Aorta (tissue), 5 donors: ENCODE measurements at regions not wholly inside any gene's neighbourhood (a gene's known extent, or its start where the extent isn't known, plus 50 kb on each side); places are given as distances from the start of the nearest gene placed in this dataset.
"Not testable (repeated sequence)": the region's sequence is repeated elsewhere in the genome, so short reads cannot be mapped to it uniquely, and the experiment has no call there.

Experiments used
- ATAC-seq: fragments of 200-7000 bp; cut with Tn5 transposase; one replicate; pipeline ENCODE4 v1.9.1; 2022; ENCODE audit warnings: moderate library complexity; ENCODE audit not compliant: low FRiP score
- DNase-seq, 2 donors: peaks; one replicate each; pipeline ENCODE4 v3.0.0-alpha.2; 2020
- H3K27ac ChIP-seq, 2 donors: one replicate each; pipeline ENCODE4 v1.5.1; 2013; ENCODE audit warnings: low read length in 2 of 2, mild to moderate bottlenecking in 2 of 2, moderate library complexity in 2 of 2, control low read depth in 1 of 2, inconsistent platforms in 1 of 2, low read depth in 1 of 2
- H3K27me3 ChIP-seq, 2 donors: one replicate each; pipeline ENCODE4 v1.6.1; 2013; ENCODE audit warnings: control low read depth in 1 of 2, low read length in 1 of 2, mild to moderate bottlenecking in 1 of 2, moderate library complexity in 1 of 2; ENCODE audit not compliant: insufficient read depth in 2 of 2, control insufficient read depth in 1 of 2
- H3K36me3 ChIP-seq, 2 donors: one replicate each; pipeline ENCODE4 v1.6.1; 2013; ENCODE audit warnings: control low read depth in 1 of 2, low read length in 1 of 2, mild to moderate bottlenecking in 1 of 2; ENCODE audit not compliant: insufficient read depth in 2 of 2, control insufficient read depth in 1 of 2
- H3K4me1 ChIP-seq, 2 donors: one replicate each; pipeline ENCODE4 v1.6.1; 2013; ENCODE audit warnings: low read length in 2 of 2, control low read depth in 1 of 2, mild to moderate bottlenecking in 1 of 2, moderate library complexity in 1 of 2; ENCODE audit not compliant: insufficient read depth in 2 of 2, control insufficient read depth in 1 of 2
- H3K4me3 ChIP-seq, 2 donors: one replicate each; pipeline ENCODE4 v1.5.1; 2013; ENCODE audit warnings: low read length in 2 of 2, control low read depth in 1 of 2, mild to moderate bottlenecking in 1 of 2
- H3K9me3 ChIP-seq: one replicate; pipeline ENCODE4 v1.6.1; 2013; ENCODE audit warnings: mild to moderate bottlenecking, low read length; ENCODE audit not compliant: control insufficient read depth
- WGBS, 2 donors: extraction: QIAGEN DNeasy Blood & Tissue Kit; methylation state at CpG; one replicate each; pipeline ENCODE4 v1.1.7; 2013; 5-methylcytosine and 5-hydroxymethylcytosine counted together
- intact Hi-C, 2 donors: fragments of 100-400 bp; cut with DNase I; formaldehyde crosslinking; loops; one replicate each; pipeline versions ENCODE4 v1.14.2 to v1.15.0; 2022
- donor health status: healthy with polysubstance abuse.
- donor health status: Bipolar disorder and iron deficiency.
- donor health status: DM: no; HTN: no; CAD: no.
- donor health status: DM: no; HTN: no; CAD: no.
- donor health status: DM: yes; HTN: yes; CAD: no.

- no peaks in the 10 kb centered on the region for H3K9me3 ChIP-seq
- no peak for ATAC-seq
- H3K27me3 ChIP-seq, result no peaks in the 10 kb centered on the region
- no peak for DNase-seq
- intact Hi-C loops, result no loop called here
- H3K4me1 ChIP-seq, result no peaks in the 10 kb centered on the region
- WGBS, 2 donors, result 45 to 48% methylated on average over 7 of the region's 7 CpGs
- H3K4me3 ChIP-seq, result no peak overlapping the region
- no peaks in the 10 kb centered on the region for H3K36me3 ChIP-seq
- no peak overlapping the region for H3K27ac ChIP-seq
These were observed 206.2 kb upstream of the LRRC4C start for GRCh38 chr11:41665441-41666360.

- intact Hi-C loops, result no loop called here
- ATAC-seq (no peak), DNase-seq (no peak)
- Histone ChIP-seq H3K27ac (no peak overlapping the region), H3K36me3 (no peaks in the 10 kb centered on the region), H3K4me1 (no peaks in the 10 kb centered on the region), H3K27me3 (no peaks in the 10 kb centered on the region), H3K4me3 (no peak overlapping the region), H3K9me3 (no peaks in the 10 kb centered on the region)
- 56 to 62% methylated on average over 5 of the region's 5 CpGs for WGBS, 2 donors
These were observed 207.7 kb upstream of the LRRC4C start for GRCh38 chr11:41666951-41667653.

- H3K4me1 ChIP-seq, result no peaks in the 10 kb centered on the region
- no peak for DNase-seq
- no peak for ATAC-seq
- H3K4me3 ChIP-seq, result no peak overlapping the region
- H3K36me3 ChIP-seq, result no peaks in the 10 kb centered on the region
- WGBS, 2 donors, result 94% methylated on average over 1 of the region's 1 CpG
- intact Hi-C loops, result no loop called here
- H3K9me3 ChIP-seq, result peaks cover 2% of the 10 kb centered on the region
- H3K27ac ChIP-seq, result no peak overlapping the region
- H3K27me3 ChIP-seq, result no peaks in the 10 kb centered on the region
These were observed 215.8 kb upstream of the LRRC4C start for GRCh38 chr11:41675205-41675604.

- DNase-seq (no peak), ATAC-seq (no peak)
- 80 to 84% methylated on average over 3 of the region's 3 CpGs for WGBS, 2 donors
- Histone ChIP-seq H3K27me3 (no peaks in the 10 kb centered on the region), H3K9me3 (no peaks in the 10 kb centered on the region), H3K4me1 (no peaks in the 10 kb centered on the region), H3K4me3 (no peak overlapping the region), H3K27ac (no peak overlapping the region), H3K36me3 (no peaks in the 10 kb centered on the region)
- intact Hi-C loops, result no loop called here
These were observed 253.6 kb upstream of the LRRC4C start for GRCh38 chr11:41713030-41713429.

- Histone ChIP-seq H3K4me1 (no peaks in the 10 kb centered on the region), H3K36me3 (no peaks in the 10 kb centered on the region), H3K4me3 (no peak overlapping the region), H3K27me3 (no peaks in the 10 kb centered on the region), H3K27ac (no peak overlapping the region), H3K9me3 (no peaks in the 10 kb centered on the region)
- DNase-seq, result no peak
- intact Hi-C loops, result no loop called here
- WGBS, 2 donors, result 49 to 58% methylated on average over 2 of the region's 2 CpGs
- ATAC-seq, result no peak
These were observed 254.6 kb upstream of the LRRC4C start for GRCh38 chr11:41714101-41714500.

GRCh38 chr11:41716862-41717261, 257.4 kb upstream of the LRRC4C start:
- no peak for ATAC-seq
- intact Hi-C loops, result no loop called here
- no peaks in the 10 kb centered on the region for H3K27me3 ChIP-seq
- H3K36me3 ChIP-seq, result no peaks in the 10 kb centered on the region
- H3K4me3 ChIP-seq, result no peak overlapping the region
- WGBS, 2 donors, result 64 to 80% methylated on average over 3 of the region's 3 CpGs
- DNase-seq, result no peak
- no peaks in the 10 kb centered on the region for H3K4me1 ChIP-seq
- no peak overlapping the region for H3K27ac ChIP-seq
- H3K9me3 ChIP-seq, result peaks cover 1% of the 10 kb centered on the region

- no peak overlapping the region for H3K4me3 ChIP-seq
- no peak for DNase-seq
- H3K4me1 ChIP-seq, result no peaks in the 10 kb centered on the region
- intact Hi-C loops, result no loop called here
- no peak for ATAC-seq
- no peak overlapping the region for H3K27ac ChIP-seq
- no peaks in the 10 kb centered on the region for H3K36me3 ChIP-seq
- peaks cover 1% of the 10 kb centered on the region for H3K9me3 ChIP-seq
- H3K27me3 ChIP-seq, result no peaks in the 10 kb centered on the region
- WGBS, 2 donors, result 46 to 57% methylated on average over 2 of the region's 2 CpGs
These were observed 261.3 kb upstream of the LRRC4C start for GRCh38 chr11:41720761-41721160.

GRCh38 chr11:41728161-41728560, 268.7 kb upstream of the LRRC4C start:
- H3K36me3 ChIP-seq, ATAC-seq, H3K4me3 ChIP-seq, intact Hi-C loops, DNase-seq, H3K9me3 ChIP-seq, H3K27me3 ChIP-seq, H3K4me1 ChIP-seq, H3K27ac ChIP-seq: not testable (repeated sequence)
- 86 to 90% methylated on average over 5 to 6 of the region's 6 CpGs for WGBS, 2 donors

- ATAC-seq, result no peak
- DNase-seq, result no peak
- 88 to 92% methylated on average over 1 of the region's 1 CpG for WGBS, 2 donors
- H3K4me3 ChIP-seq, result no peak overlapping the region
- H3K36me3 ChIP-seq, result no peaks in the 10 kb centered on the region
- H3K27ac ChIP-seq, result no peak overlapping the region
- H3K9me3 ChIP-seq, result no peaks in the 10 kb centered on the region
- intact Hi-C loops, result no loop called here
- H3K27me3 ChIP-seq, result no peaks in the 10 kb centered on the region
- H3K4me1 ChIP-seq, result no peaks in the 10 kb centered on the region
These were observed 315.8 kb upstream of the LRRC4C start for GRCh38 chr11:41775296-41775695.
